D341Med (cell line): ENCODE measurements at regions not wholly inside any gene's neighbourhood (a gene's known extent, or its start where the extent isn't known, plus 50 kb on each side); places are given as distances from the start of the nearest gene placed in this dataset.

ENCODE experiments used
- DNase-seq: peaks from one replicate; pipeline ENCODE4 v3.0.0; 2012; ENCODE audit warnings: low spot score

- no peak for DNase-seq
Observed at GRCh38 chr6:20024978-20025377, 187.3 kb downstream of the MBOAT1 start.

GRCh38 chr6:20025681-20026080 lies 186.6 kb downstream of the MBOAT1 start:
- no peak for DNase-seq

GRCh38 chr6:20028143-20028542 lies 184.1 kb downstream of the MBOAT1 start:
- DNase-seq, result no peak

GRCh38 chr6:20028562-20028961 lies 183.7 kb downstream of the MBOAT1 start:
- DNase-seq, result no peak

GRCh38 chr6:20029979-20030378 lies 182.3 kb downstream of the MBOAT1 start:
- DNase-seq, result no peak

- DNase-seq, result no peak
Observed at GRCh38 chr6:20031342-20031741, 180.9 kb downstream of the MBOAT1 start.

GRCh38 chr6:20033697-20034407 lies 178.4 kb downstream of the MBOAT1 start:
- DNase-seq, result no peak

- no peak for DNase-seq
Observed at GRCh38 chr6:20034408-20034769, 177.9 kb downstream of the MBOAT1 start.

GRCh38 chr6:20036141-20036677 lies 176.1 kb downstream of the MBOAT1 start:
- no peak for DNase-seq

GRCh38 chr6:20038410-20039204 lies 173.7 kb downstream of the MBOAT1 start:
- DNase-seq, result no peak

- DNase-seq, result no peak
Observed at GRCh38 chr6:20044883-20045282, 167.4 kb downstream of the MBOAT1 start.
